GM18873 (cell line): ENCODE measurements at regions not wholly inside any gene's neighbourhood (a gene's known extent, or its start where the extent isn't known, plus 50 kb on each side); places are given as distances from the start of the nearest gene placed in this dataset.

Source experiments
- ATAC-seq: cut with Tn5 transposase; IDR thresholded peaks from one replicate; pipeline ENCODE4 v1.9.1; 2021; ENCODE audit warnings: mild to moderate bottlenecking, moderate library complexity, moderate number of reproducible peaks; ENCODE audit not compliant: unreplicated experiment, low FRiP score

- ATAC-seq: no peak
These were observed 51.8 kb upstream of the TLE1 start for GRCh38 chr9:81741103-81741502.

GRCh38 chr9:81748091-81748490 lies 58.7 kb upstream of the TLE1 start:
- ATAC-seq: no peak

GRCh38 chr9:81753436-81753835 lies 64.1 kb upstream of the TLE1 start:
- no peak for ATAC-seq

- no peak for ATAC-seq
These were observed 64.9 kb upstream of the TLE1 start for GRCh38 chr9:81754245-81754644.

GRCh38 chr9:81755721-81756120 lies 66.4 kb upstream of the TLE1 start:
- ATAC-seq: no peak

GRCh38 chr9:81756561-81756960 lies 67.2 kb upstream of the TLE1 start:
- ATAC-seq: no peak

- ATAC-seq: no peak
These were observed 68.9 kb upstream of the TLE1 start for GRCh38 chr9:81758123-81758797.

- no peak for ATAC-seq
These were observed 70.4 kb upstream of the TLE1 start for GRCh38 chr9:81759680-81760215.

- no peak for ATAC-seq
These were observed 78.6 kb upstream of the TLE1 start for GRCh38 chr9:81767921-81768320.

GRCh38 chr9:81771571-81771970 lies 82.2 kb upstream of the TLE1 start:
- no peak for ATAC-seq

GRCh38 chr9:81772144-81772543 lies 82.8 kb upstream of the TLE1 start:
- no peak for ATAC-seq

- no peak for ATAC-seq
These were observed 87.0 kb upstream of the TLE1 start for GRCh38 chr9:81776390-81776789.

GRCh38 chr9:81776834-81777233 lies 87.5 kb upstream of the TLE1 start:
- ATAC-seq: no peak

- ATAC-seq: no peak
These were observed 88.1 kb upstream of the TLE1 start for GRCh38 chr9:81777482-81777881.

GRCh38 chr9:81782313-81782995 lies 93.1 kb upstream of the TLE1 start:
- no peak for ATAC-seq

GRCh38 chr9:81787747-81788632 lies 98.6 kb upstream of the TLE1 start:
- no peak for ATAC-seq

- no peak for ATAC-seq
These were observed 100.4 kb upstream of the TLE1 start for GRCh38 chr9:81789721-81790120.

GRCh38 chr9:81790166-81790565 lies 100.8 kb upstream of the TLE1 start:
- no peak for ATAC-seq

GRCh38 chr9:81791076-81791475 lies 101.7 kb upstream of the TLE1 start:
- ATAC-seq: no peak

GRCh38 chr9:81798606-81799005 lies 109.3 kb upstream of the TLE1 start:
- ATAC-seq: no peak

GRCh38 chr9:81801190-81801589 lies 111.8 kb upstream of the TLE1 start:
- no peak for ATAC-seq
